ENCODE measurements at regions not wholly inside any gene's neighbourhood (a gene's known extent, or its start where the extent isn't known, plus 50 kb on each side); places are given as distances from the start of the nearest gene placed in this dataset.

DNA sequence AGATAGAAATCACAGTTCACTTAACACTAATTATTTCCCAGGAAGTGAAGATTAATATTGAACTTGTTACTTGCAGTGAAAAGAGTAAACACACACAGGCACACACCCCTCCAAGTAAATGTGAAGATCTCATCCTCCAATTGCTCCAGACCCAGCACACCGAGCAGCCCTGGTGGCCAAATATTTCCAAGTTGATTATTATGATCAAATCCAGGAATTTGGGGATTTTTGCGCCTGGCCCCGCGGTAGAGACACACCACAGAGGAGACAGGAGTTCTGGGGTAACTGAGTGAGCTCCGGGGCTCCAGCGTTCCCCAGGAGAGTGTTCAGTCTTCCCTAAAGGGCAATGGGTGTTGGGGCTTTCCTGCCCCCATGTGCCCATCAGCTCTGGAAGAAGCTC lies 431.5 kb downstream of the BCL11B start:
- TF ChIP-seq CTCF (IDR thresholded peaks at IDR 0.05; ENCODE audit: insufficient read depth, low read depth, low read length) (no peak), EZH2 (IDR thresholded peaks at IDR 0.05; ENCODE audit: insufficient read depth, low read length) (no peak)

Measured in astrocyte (in vitro differentiated cells and primary cell).